WTC11 (cell line): ENCODE measurements at regions not wholly inside any gene's neighbourhood (a gene's known extent, or its start where the extent isn't known, plus 50 kb on each side); places are given as distances from the start of the nearest gene placed in this dataset.

ENCODE experiments used
- ATAC-seq: fragments of 200-7000 bp; cut with Tn5 transposase; 2 replicates; pipeline ENCODE4 v1.10.0; 2021; ENCODE audit warnings: mild to moderate bottlenecking, moderate library complexity
- CTCF ChIA-PET: fragments of 300-600 bp; sonication (Branson Sonifier 250); formaldehyde crosslinking; loops from one replicate; lab custom pipeline; 2021; ENCODE audit warnings: antibody characterized with exemption; lab: Charles Lee
- POLR2A ChIA-PET: fragments of 350-600 bp; sonication (Branson Sonifier 250); formaldehyde crosslinking; loops from one replicate; lab custom pipeline; 2021; ENCODE audit warnings: antibody characterized with exemption; lab: Charles Lee
- DNase-seq: peaks from one replicate; pipeline ENCODE4 v3.0.0; 2021; ENCODE audit warnings: low spot score
- H3K27ac Mint-ChIP-seq: 2 replicates; pipeline ENCODE4 v1.8.0; 2021; ENCODE audit warnings: mixed read lengths
- H3K27me3 Mint-ChIP-seq: 2 replicates; pipeline ENCODE4 v1.8.0; 2021; ENCODE audit warnings: low read depth, mild to moderate bottlenecking, moderate library complexity, mixed read lengths
- H3K36me3 Mint-ChIP-seq: 2 replicates; pipeline ENCODE4 v1.8.0; 2021; ENCODE audit warnings: mixed read lengths
- H3K4me1 Mint-ChIP-seq: 2 replicates; pipeline ENCODE4 v1.8.0; 2022; ENCODE audit warnings: mixed read lengths
- H3K4me3 Mint-ChIP-seq: 2 replicates; pipeline ENCODE4 v1.8.0; 2021; ENCODE audit warnings: mild to moderate bottlenecking, moderate library complexity, mixed read lengths
- H3K9me3 Mint-ChIP-seq: 2 replicates; pipeline ENCODE4 v1.8.0; 2021; ENCODE audit warnings: mixed read lengths
- ATF1 ChIP-seq: sonication (generic); formaldehyde crosslinking; IDR thresholded peaks from 2 replicates; pipeline ENCODE4 v1.8.1; 2023; ENCODE audit warnings: mild to moderate bottlenecking, moderate library complexity, missing genetic modification reagents
- ATF2 ChIP-seq: sonication (generic); formaldehyde crosslinking; IDR thresholded peaks from 2 replicates; pipeline ENCODE4 v1.8.1; 2022; ENCODE audit warnings: low read depth, missing genetic modification reagents, borderline replicate concordance
- ATF3 ChIP-seq: sonication (generic); formaldehyde crosslinking; conservative IDR thresholded peaks from 2 replicates; pipeline ENCODE4 v1.8.1; 2022; ENCODE audit warnings: mild to moderate bottlenecking, missing genetic modification reagents
- ELF4 ChIP-seq: sonication (generic); formaldehyde crosslinking; IDR thresholded peaks from 2 replicates; pipeline ENCODE4 v1.8.1; 2022; ENCODE audit warnings: low read depth, mild to moderate bottlenecking, moderate library complexity, missing genetic modification reagents
- FOXJ3 ChIP-seq: sonication (generic); formaldehyde crosslinking; IDR thresholded peaks from 2 replicates; pipeline ENCODE4 v1.9.0; 2021; ENCODE audit warnings: missing genetic modification reagents, mild to moderate bottlenecking, borderline replicate concordance
- FOXK1 ChIP-seq: sonication (generic); formaldehyde crosslinking; IDR thresholded peaks from 2 replicates; pipeline ENCODE4 v1.8.0; 2022; ENCODE audit warnings: mild to moderate bottlenecking, moderate library complexity, missing genetic modification reagents
- GABPB1 ChIP-seq: sonication (generic); formaldehyde crosslinking; IDR thresholded peaks from 2 replicates; pipeline ENCODE4 v1.8.1; 2023; ENCODE audit warnings: mild to moderate bottlenecking, missing genetic modification reagents
- GTF2I ChIP-seq: fragments of 250-450 bp; sonication (Bioruptor Pico); conservative IDR thresholded peaks from 2 replicates; pipeline ENCODE4 v1.4.0; 2021; ENCODE audit warnings: mild to moderate bottlenecking
- JAZF1 ChIP-seq: fragments of 250-450 bp; sonication (Bioruptor Pico); IDR thresholded peaks from 2 replicates; pipeline ENCODE4 v1.9.0; 2021; ENCODE audit warnings: moderate library complexity, mild to moderate bottlenecking, inconsistent platforms
- NR1H2 ChIP-seq: sonication (generic); formaldehyde crosslinking; IDR thresholded peaks from 2 replicates; pipeline ENCODE4 v1.9.0; 2021; ENCODE audit warnings: mild to moderate bottlenecking, moderate library complexity, missing genetic modification reagents
- NR2C2 ChIP-seq: sonication (generic); formaldehyde crosslinking; IDR thresholded peaks from 2 replicates; pipeline ENCODE4 v1.8.0; 2022; ENCODE audit warnings: mild to moderate bottlenecking, missing genetic modification reagents
- PRRX2 ChIP-seq: fragments of 250-450 bp; sonication (Bioruptor Pico); IDR thresholded peaks from 2 replicates; pipeline ENCODE4 v1.8.0; 2021; ENCODE audit warnings: mild to moderate bottlenecking
- SMAD3 ChIP-seq: sonication (generic); formaldehyde crosslinking; IDR thresholded peaks from 2 replicates; pipeline ENCODE4 v1.8.0; 2022; ENCODE audit warnings: missing genetic modification reagents, mild to moderate bottlenecking, borderline replicate concordance
- USF2 ChIP-seq: sonication (generic); formaldehyde crosslinking; IDR thresholded peaks from 2 replicates; pipeline ENCODE4 v1.8.1; 2023; ENCODE audit warnings: mild to moderate bottlenecking, missing genetic modification reagents, moderate library complexity
- ZBTB43 ChIP-seq: sonication (generic); formaldehyde crosslinking; IDR thresholded peaks from 2 replicates; pipeline ENCODE4 v1.8.1; 2023; ENCODE audit warnings: mild to moderate bottlenecking, missing genetic modification reagents
- ZMAT4 ChIP-seq: fragments of 250-450 bp; sonication (Bioruptor Pico); IDR thresholded peaks from 2 replicates; pipeline ENCODE4 v1.9.0; 2021; ENCODE audit warnings: mild to moderate bottlenecking
- ZNF219 ChIP-seq: sonication (generic); formaldehyde crosslinking; IDR thresholded peaks from 2 replicates; pipeline ENCODE4 v1.8.0; 2023; ENCODE audit warnings: missing genetic modification reagents, mild to moderate bottlenecking, borderline replicate concordance
- ZNF263 ChIP-seq: sonication (generic); formaldehyde crosslinking; IDR thresholded peaks from 2 replicates; pipeline ENCODE4 v1.8.1; 2022; ENCODE audit warnings: low read depth, mild to moderate bottlenecking, moderate library complexity, missing genetic modification reagents
- ZNF512 ChIP-seq: sonication (generic); formaldehyde crosslinking; IDR thresholded peaks from 2 replicates; pipeline ENCODE4 v1.8.1; 2022; ENCODE audit warnings: missing genetic modification reagents, borderline replicate concordance

GRCh38 chr2:8595811-8596600 lies 85.8 kb upstream of the ID2 start:
- no peak for ATAC-seq
- no peak overlapping the region for H3K27ac Mint-ChIP-seq
- DNase-seq: no peak
- ChIA-PET POLR2A (no interaction called here), CTCF (no interaction called here)
- 0 out of 2 replicates have a peak, but pooled peaks cover 2% of the 10 kb centered on the region for H3K4me1 Mint-ChIP-seq
- no peaks in the 10 kb centered on the region for H3K36me3 Mint-ChIP-seq
- no peaks in the 10 kb centered on the region for H3K9me3 Mint-ChIP-seq
- no peak overlapping the region for H3K4me3 Mint-ChIP-seq
- TF ChIP-seq SMAD3 (CRISPR knock-in tag) (no peak), ZNF219 (no peak), GABPB1 (CRISPR knock-in tag) (no peak), FOXK1 (CRISPR knock-in tag) (no peak), PRRX2 (no peak), ATF2 (no peak), NR2C2 (CRISPR knock-in tag) (no peak), ZMAT4 (CRISPR knock-in tag) (no peak), FOXJ3 (CRISPR knock-in tag) (no peak), ZBTB43 (CRISPR knock-in tag) (no peak), GTF2I (CRISPR knock-in tag) (no peak), JAZF1 (CRISPR knock-in tag) (no peak)
- H3K27me3 Mint-ChIP-seq: no peaks in the 10 kb centered on the region

DNA sequence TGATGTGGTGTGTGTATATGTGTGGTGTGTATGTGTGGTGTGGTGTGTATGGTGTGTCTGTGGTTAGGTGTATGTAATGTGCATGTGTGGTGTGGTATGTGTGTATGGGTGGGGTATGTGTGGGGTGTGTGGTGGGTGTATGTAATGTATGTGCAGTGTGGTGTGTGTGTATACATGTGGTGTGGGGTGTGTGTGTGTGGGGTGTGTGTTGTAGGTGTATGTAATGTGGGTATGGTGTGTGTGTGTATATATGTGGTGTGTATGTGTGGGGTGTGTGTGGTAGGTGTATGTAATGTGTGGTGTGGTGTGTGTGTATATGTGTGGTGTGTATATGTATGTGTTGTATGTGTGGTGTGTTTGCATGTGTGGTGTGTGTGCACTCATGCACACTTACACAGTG lies 84.8 kb upstream of the ID2 start:
- POLR2A ChIA-PET: no interaction called here
- DNase-seq: no peak
- no peaks in the 10 kb centered on the region for H3K9me3 Mint-ChIP-seq
- TF ChIP-seq ATF1 (CRISPR knock-in tag) (no peak), ZNF263 (CRISPR knock-in tag) (no peak), USF2 (CRISPR knock-in tag) (no peak), ATF3 (no peak), ELF4 (CRISPR knock-in tag) (no peak), NR1H2 (no peak), ZNF512 (no peak)
- TF ChIP-seq, all 79 proteins: peak for 0
- no peak overlapping the region for H3K4me3 Mint-ChIP-seq
- no peak overlapping the region for H3K27ac Mint-ChIP-seq
- H3K4me1 Mint-ChIP-seq: no peaks in the 10 kb centered on the region
- no peak for ATAC-seq
- H3K27me3 Mint-ChIP-seq: no peaks in the 10 kb centered on the region
- CTCF ChIA-PET: no interaction called here
- H3K36me3 Mint-ChIP-seq: no peaks in the 10 kb centered on the region
